ENCODE measurements at regions not wholly inside any gene's neighbourhood (a gene's known extent, or its start where the extent isn't known, plus 50 kb on each side); places are given as distances from the start of the nearest gene placed in this dataset.
"Not testable (repeated sequence)": the region's sequence is repeated elsewhere in the genome, so short reads cannot be mapped to it uniquely, and the experiment has no call there.

DNA sequence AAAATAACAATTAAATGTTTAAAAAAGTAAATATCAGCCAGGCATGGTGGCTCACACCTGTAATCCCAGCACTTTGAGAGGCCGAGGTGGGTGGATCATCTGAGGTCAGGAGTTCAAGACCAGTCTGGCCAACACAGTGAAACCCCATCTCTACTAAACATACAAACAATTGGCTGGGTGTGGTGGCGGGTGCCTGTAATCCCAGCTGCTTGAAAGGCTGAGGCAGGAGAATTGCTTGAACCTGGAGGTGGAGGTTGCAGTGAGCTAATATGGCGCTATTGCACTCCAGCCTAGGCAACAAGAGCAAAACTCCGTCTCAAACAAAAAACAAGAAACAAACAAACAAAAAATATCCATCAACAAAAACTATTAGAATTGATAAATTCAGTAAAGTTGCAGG lies 77.5 kb downstream of the SNX5 start:
- H3K4me1 ChIP-seq; H3K36me3 ChIP-seq; H3K27ac ChIP-seq; H3K4me3 ChIP-seq; DNase-seq; intact Hi-C loops (cut with DNase I; ENCODE audit: low total_unique reads); H3K9me3 ChIP-seq; H3K27me3 ChIP-seq: not testable (repeated sequence)

DNA sequence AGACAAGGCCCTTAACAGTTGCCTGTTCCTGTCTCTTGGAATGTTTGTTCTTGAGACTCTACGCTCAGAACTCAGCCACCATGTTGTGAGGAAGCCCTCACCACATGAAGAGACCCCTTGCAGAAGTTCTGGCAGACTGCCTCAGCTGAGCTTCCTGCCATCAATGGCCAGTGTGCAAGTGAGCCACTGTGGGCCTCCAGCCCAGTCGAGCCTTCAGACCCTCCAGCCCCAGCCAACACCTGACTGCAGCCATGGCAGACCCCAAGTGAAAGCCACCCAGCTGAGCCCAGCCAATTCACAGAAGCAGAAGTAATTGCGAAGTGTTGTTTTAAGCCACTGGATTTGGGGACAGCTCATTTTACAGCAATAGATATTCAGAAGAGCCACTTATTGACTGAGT lies 78.3 kb downstream of the SNX5 start:
- no peak for DNase-seq
- TF ChIP-seq, protein P1, sequence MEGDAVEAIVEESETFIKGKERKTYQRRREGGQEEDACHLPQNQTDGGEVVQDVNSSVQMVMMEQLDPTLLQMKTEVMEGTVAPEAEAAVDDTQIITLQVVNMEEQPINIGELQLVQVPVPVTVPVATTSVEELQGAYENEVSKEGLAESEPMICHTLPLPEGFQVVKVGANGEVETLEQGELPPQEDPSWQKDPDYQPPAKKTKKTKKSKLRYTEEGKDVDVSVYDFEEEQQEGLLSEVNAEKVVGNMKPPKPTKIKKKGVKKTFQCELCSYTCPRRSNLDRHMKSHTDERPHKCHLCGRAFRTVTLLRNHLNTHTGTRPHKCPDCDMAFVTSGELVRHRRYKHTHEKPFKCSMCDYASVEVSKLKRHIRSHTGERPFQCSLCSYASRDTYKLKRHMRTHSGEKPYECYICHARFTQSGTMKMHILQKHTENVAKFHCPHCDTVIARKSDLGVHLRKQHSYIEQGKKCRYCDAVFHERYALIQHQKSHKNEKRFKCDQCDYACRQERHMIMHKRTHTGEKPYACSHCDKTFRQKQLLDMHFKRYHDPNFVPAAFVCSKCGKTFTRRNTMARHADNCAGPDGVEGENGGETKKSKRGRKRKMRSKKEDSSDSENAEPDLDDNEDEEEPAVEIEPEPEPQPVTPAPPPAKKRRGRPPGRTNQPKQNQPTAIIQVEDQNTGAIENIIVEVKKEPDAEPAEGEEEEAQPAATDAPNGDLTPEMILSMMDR (IDR thresholded peaks at IDR 0.05) = no peak
- TF ChIP-seq POLR2A (IDR thresholded peaks at IDR 0.05) = no peak
- no peaks in the 10 kb centered on the region for H3K4me1 ChIP-seq
- H3K9me3 ChIP-seq = no peaks in the 10 kb centered on the region
- intact Hi-C loops (cut with DNase I; ENCODE audit: low total_unique reads) = no loop called here
- no peaks in the 10 kb centered on the region for H3K36me3 ChIP-seq
- no peak overlapping the region for H3K4me3 ChIP-seq
- no peak overlapping the region for H3K27ac ChIP-seq
- no peaks in the 10 kb centered on the region for H3K27me3 ChIP-seq

DNA sequence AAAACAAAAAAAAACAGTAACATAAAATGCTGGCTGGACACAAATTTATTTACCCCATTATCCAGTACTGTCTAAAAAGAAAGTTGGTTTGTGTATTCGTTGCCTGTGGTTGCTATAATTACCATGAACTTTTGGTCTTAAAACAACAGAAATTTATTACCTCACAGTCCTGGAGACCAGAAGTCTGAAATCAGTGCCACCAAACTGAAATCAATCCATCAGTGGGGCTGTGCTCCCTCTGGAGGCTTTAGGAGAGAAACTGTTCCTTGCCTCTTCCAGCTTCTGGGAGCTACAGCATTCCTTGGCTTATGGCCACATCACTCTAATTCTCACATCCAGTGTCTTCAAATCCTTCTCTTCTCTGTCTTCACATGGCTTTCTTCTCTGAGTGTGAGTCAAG lies 79.4 kb downstream of the SNX5 start:
- Histone ChIP-seq H3K27ac (no peak overlapping the region), H3K4me3 (no peak overlapping the region), H3K36me3 (no peaks in the 10 kb centered on the region), H3K27me3 (no peaks in the 10 kb centered on the region), H3K9me3 (no peaks in the 10 kb centered on the region), H3K4me1 (no peaks in the 10 kb centered on the region)
- TF ChIP-seq POLR2A (IDR thresholded peaks at IDR 0.05) = no peak
- TF ChIP-seq, protein P1 (IDR thresholded peaks at IDR 0.05) = no peak
- no peak for DNase-seq
- intact Hi-C loops (cut with DNase I; ENCODE audit: low total_unique reads) = no loop called here

DNA sequence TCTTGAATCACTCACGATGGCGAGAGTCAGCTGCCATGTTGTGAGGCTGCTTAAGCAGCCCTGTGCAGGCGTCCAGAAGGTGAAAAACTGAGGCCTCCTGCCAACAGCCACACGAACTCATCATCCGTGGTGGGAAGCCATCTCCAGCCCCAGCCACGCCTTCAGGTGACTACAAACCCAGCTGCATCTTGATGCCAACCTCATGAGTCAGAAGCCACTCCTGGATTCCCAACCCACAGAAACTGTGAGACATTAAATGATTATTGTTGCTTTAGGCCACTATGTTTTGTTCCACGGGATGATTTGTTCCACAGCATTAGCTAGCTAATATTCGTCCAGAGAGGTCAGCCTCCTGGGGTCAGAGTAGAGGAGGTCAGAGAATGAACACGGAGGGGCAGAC lies 80.5 kb downstream of the SNX5 start:
- intact Hi-C loops (cut with DNase I; ENCODE audit: low total_unique reads) = no loop called here
- Histone ChIP-seq H3K4me1 (no peaks in the 10 kb centered on the region), H3K36me3 (no peaks in the 10 kb centered on the region), H3K27ac (no peak overlapping the region), H3K4me3 (no peak overlapping the region), H3K9me3 (no peaks in the 10 kb centered on the region), H3K27me3 (no peaks in the 10 kb centered on the region)
- no peak for TF ChIP-seq POLR2A (IDR thresholded peaks at IDR 0.05)
- TF ChIP-seq, protein P1 (IDR thresholded peaks at IDR 0.05) = no peak
- no peak for DNase-seq

DNA sequence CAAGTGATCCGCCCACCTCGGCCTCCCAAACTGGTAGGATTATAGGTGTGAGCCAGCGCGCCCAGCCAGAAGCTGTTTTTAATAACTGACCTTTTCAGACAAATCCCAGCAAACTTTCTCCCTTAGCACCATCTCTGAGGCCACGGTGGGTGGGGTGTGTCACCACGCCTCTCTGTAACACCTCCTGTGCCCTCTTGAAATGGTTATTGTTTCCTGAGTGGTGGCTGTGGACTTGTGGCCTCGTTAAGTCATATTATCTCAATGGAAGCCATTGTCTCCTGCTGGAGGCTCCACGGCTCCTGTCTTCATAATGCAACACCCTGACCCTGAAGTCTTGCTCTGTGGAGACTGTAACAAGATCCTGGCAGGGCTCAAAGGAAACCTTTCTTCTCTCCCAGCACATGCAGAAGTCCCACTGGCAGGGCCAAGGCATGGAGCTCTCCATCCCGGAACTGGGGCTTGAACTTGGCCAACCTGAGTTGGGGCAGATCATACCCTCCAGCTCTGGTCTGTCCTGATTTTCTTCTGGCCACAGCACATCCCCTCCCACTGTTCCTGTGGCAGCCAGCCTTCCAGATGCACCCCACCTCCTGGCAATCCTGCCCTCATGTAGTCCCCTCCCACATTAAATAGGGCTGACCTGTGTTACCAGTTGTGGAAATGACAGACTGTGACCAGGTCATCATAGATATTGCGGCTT lies 81.1 kb downstream of the SNX5 start:
- H3K27ac ChIP-seq = no peak overlapping the region
- no peaks in the 10 kb centered on the region for H3K4me1 ChIP-seq
- H3K27me3 ChIP-seq = no peaks in the 10 kb centered on the region
- H3K9me3 ChIP-seq = no peaks in the 10 kb centered on the region
- DNase-seq = no peak
- H3K36me3 ChIP-seq = no peaks in the 10 kb centered on the region
- intact Hi-C loops (cut with DNase I; ENCODE audit: low total_unique reads) = no loop called here
- TF ChIP-seq POLR2A (IDR thresholded peaks at IDR 0.05) = no peak
- TF ChIP-seq, protein P1 (IDR thresholded peaks at IDR 0.05) = no peak
- H3K4me3 ChIP-seq = no peak overlapping the region

DNA sequence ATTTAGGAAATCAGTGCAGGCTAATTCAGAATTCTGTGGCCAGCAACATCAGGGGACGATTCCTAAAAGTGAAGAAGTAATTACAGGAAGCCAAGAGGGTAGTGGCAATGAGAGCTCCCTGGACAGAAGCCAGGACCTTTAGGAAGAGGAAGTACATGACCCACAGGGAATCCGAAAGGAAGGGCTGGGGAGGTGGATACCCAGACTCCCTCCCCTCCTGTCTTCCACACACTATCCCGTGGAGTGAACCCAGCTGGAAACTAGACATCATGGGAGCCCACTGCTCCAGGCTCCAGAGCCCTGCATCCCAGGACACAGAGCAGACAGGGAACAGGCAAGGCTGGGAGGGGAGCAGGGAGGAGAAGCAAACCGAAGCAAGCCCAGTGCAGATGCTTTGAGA lies 83.0 kb downstream of the SNX5 start:
- H3K27me3 ChIP-seq = no peaks in the 10 kb centered on the region
- H3K4me1 ChIP-seq = no peaks in the 10 kb centered on the region
- no peaks in the 10 kb centered on the region for H3K9me3 ChIP-seq
- no peaks in the 10 kb centered on the region for H3K36me3 ChIP-seq
- H3K27ac ChIP-seq = peak overlapping the region in 1 of 2 donors; percentile 12
- TF ChIP-seq, protein P1 (IDR thresholded peaks at IDR 0.05) = no peak
- no peak for TF ChIP-seq POLR2A (IDR thresholded peaks at IDR 0.05)
- DNase-seq = no peak
- intact Hi-C loops (cut with DNase I; ENCODE audit: low total_unique reads) = no loop called here
- no peak overlapping the region for H3K4me3 ChIP-seq

Data from uterus (tissue), 3 donors.